ENCODE measurements at regions not wholly inside any gene's neighbourhood (a gene's known extent, or its start where the extent isn't known, plus 50 kb on each side); places are given as distances from the start of the nearest gene placed in this dataset.

- no peak for DNase-seq (ENCODE audit: low read depth in 2 of 2)
Observed at GRCh38 chr4:100130964-100131363, 59.3 kb downstream of the DDIT4L start.

- DNase-seq (ENCODE audit: low read depth in 2 of 2): no peak
Observed at GRCh38 chr4:100130491-100130890, 59.8 kb downstream of the DDIT4L start.

- DNase-seq (ENCODE audit: low read depth in 2 of 2): no peak
Observed at GRCh38 chr4:100129774-100130173, 60.5 kb downstream of the DDIT4L start.

GRCh38 chr4:100128338-100128737 lies 61.9 kb downstream of the DDIT4L start:
- no peak for DNase-seq (ENCODE audit: low read depth in 2 of 2)

- no peak for DNase-seq (ENCODE audit: low read depth in 2 of 2)
Observed at GRCh38 chr4:100124715-100125114, 65.6 kb downstream of the DDIT4L start.

GRCh38 chr4:100118181-100118580 lies 72.1 kb downstream of the DDIT4L start:
- no peak for DNase-seq (ENCODE audit: low read depth in 2 of 2)

- no peak for DNase-seq (ENCODE audit: low read depth in 2 of 2)
Observed at GRCh38 chr4:100117750-100118149, 72.5 kb downstream of the DDIT4L start.

- no peak for DNase-seq (ENCODE audit: low read depth in 2 of 2)
Observed at GRCh38 chr4:100114909-100115308, 75.4 kb downstream of the DDIT4L start.

- DNase-seq (ENCODE audit: low read depth in 2 of 2): no peak
Observed at GRCh38 chr4:100113732-100114131, 76.5 kb downstream of the DDIT4L start.

- no peak for DNase-seq (ENCODE audit: low read depth in 2 of 2)
Observed at GRCh38 chr4:100113096-100113495, 77.2 kb downstream of the DDIT4L start.

- no peak for DNase-seq (ENCODE audit: low read depth in 2 of 2)
Observed at GRCh38 chr4:100109921-100110320, 80.3 kb downstream of the DDIT4L start.

- DNase-seq (ENCODE audit: low read depth in 2 of 2): no peak
Observed at GRCh38 chr4:100108869-100109268, 81.4 kb downstream of the DDIT4L start.

GRCh38 chr4:100106982-100107381 lies 83.3 kb downstream of the DDIT4L start:
- no peak for DNase-seq (ENCODE audit: low read depth in 2 of 2)

GRCh38 chr4:100103671-100104070 lies 86.6 kb downstream of the DDIT4L start:
- no peak for DNase-seq (ENCODE audit: low read depth in 2 of 2)

- no peak for DNase-seq (ENCODE audit: low read depth in 2 of 2)
Observed at GRCh38 chr4:100100985-100101384, 89.3 kb downstream of the DDIT4L start.

- no peak for DNase-seq (ENCODE audit: low read depth in 2 of 2)
Observed at GRCh38 chr4:100099746-100100145, 90.5 kb downstream of the DDIT4L start.

GRCh38 chr4:100098681-100099080 lies 91.6 kb downstream of the DDIT4L start:
- DNase-seq (ENCODE audit: low read depth in 2 of 2): no peak

GRCh38 chr4:100098011-100098545 lies 92.2 kb downstream of the DDIT4L start:
- no peak for DNase-seq (ENCODE audit: low read depth in 2 of 2)

- DNase-seq (ENCODE audit: low read depth in 2 of 2): peak in 1 of 2 donors; percentile 29
Observed at GRCh38 chr4:100095729-100096595, 94.3 kb downstream of the DDIT4L start.

GRCh38 chr4:100093091-100093866 lies 97.0 kb downstream of the DDIT4L start:
- DNase-seq (ENCODE audit: low read depth in 2 of 2): peak; percentile 61 to 71

- no peak for DNase-seq (ENCODE audit: low read depth in 2 of 2)
Observed at GRCh38 chr4:100087743-100088142, 102.5 kb downstream of the DDIT4L start.

GRCh38 chr4:100086766-100087431 lies 103.4 kb downstream of the DDIT4L start:
- DNase-seq (ENCODE audit: low read depth in 2 of 2): no peak
